DMS 273 (cell line): ENCODE measurements at regions not wholly inside any gene's neighbourhood (a gene's known extent, or its start where the extent isn't known, plus 50 kb on each side); places are given as distances from the start of the nearest gene placed in this dataset.

Experiments used
- DNase-seq: peaks from one replicate; lab custom pipeline; 2025; ENCODE audit not compliant: unreplicated experiment; lab: John Stamatoyannopoulos, UW

- no peak for DNase-seq
These were observed 462.6 kb downstream of the SLC4A3 start for GRCh38 chr2:220090050-220090449.

DNA sequence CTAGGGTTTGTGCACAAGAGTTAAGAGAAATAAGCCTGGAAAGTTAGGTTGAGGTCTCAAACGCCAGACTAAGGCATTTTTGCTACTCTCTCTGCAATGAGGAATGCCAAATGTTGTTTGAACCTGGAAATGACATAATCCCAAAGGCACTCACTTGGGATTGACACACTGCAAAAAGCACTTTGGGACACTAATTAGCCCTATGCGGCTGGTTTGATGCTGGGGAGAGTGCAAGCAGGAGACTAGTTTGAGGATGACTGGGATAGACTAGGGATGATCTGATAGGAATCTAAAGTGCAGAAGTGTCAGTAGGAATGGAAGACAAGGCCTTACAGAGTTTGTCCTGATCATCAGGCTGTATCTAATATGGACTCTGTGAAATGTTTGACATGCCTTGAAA, 469.0 kb downstream of the SLC4A3 start:
- DNase-seq = no peak

DNA sequence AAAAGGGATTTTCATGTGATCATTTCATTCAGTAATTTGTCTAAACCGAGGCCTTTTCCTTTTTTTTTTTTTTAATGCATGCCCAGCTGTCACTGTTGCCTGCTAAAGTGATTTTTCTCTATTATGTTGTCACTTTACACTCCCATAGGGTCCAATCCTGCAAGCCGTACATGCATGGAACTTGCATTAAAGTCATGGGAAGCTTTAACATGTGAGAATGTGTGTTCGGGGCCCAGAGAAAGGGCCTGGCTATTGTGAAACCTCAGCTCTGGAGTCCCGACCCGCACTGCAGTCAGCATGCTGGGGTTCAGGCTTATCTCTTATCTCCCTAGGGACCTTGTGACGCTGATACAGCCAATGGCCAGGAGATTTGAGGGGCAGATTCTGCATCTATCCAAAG, 474.6 kb downstream of the SLC4A3 start:
- no peak for DNase-seq

- DNase-seq = no peak
These were observed 476.2 kb downstream of the SLC4A3 start for GRCh38 chr2:220103596-220103995.

- peak; percentile 57 for DNase-seq
These were observed 477.5 kb downstream of the SLC4A3 start for GRCh38 chr2:220104871-220105351.

DNA sequence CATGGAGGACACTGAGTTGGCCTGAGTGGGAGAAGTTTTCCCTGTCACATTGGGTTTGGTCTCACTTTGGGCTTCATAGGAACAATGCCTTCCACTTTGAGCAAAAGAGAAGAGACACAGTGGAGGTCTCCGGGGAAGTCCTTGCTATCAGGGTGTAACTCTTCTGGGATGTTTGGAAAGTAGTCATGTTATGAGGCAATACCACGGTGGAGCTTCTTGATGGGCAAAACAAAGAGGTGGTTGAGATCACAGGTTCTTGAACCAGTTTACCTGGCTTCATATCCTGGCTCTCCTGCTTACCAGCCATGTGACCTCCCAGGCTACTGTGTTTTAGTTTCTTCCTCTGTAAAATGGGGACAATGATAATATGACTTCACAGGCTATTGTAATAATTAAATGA, 478.6 kb downstream of the SLC4A3 start:
- DNase-seq = no peak

DNA sequence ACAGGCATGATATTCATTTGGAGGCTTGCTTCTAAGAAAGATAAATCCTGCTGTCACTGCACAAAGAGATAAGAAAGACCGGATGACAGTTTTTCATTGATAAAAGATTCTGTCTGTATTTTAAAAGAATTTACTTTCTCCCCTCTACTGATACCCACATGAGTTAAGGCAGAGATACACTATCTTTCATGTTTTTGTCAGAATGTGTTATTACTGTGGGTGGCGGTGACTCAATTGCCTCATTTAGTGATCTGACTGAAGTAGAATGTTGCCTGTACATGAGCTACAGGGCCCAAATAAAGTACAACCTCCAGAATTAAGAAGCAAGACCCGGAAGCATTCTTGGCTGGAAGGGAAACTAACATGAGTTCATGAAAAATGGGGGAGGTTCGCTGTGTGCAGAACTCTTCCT, 480.0 kb downstream of the SLC4A3 start:
- no peak for DNase-seq

- DNase-seq = no peak
These were observed 487.0 kb downstream of the SLC4A3 start for GRCh38 chr2:220114443-220114842.

- peak; percentile 24 for DNase-seq
These were observed 489.6 kb downstream of the SLC4A3 start for GRCh38 chr2:220117025-220117424.

- DNase-seq = no peak
These were observed 492.6 kb downstream of the SLC4A3 start for GRCh38 chr2:220120041-220120440.

DNA sequence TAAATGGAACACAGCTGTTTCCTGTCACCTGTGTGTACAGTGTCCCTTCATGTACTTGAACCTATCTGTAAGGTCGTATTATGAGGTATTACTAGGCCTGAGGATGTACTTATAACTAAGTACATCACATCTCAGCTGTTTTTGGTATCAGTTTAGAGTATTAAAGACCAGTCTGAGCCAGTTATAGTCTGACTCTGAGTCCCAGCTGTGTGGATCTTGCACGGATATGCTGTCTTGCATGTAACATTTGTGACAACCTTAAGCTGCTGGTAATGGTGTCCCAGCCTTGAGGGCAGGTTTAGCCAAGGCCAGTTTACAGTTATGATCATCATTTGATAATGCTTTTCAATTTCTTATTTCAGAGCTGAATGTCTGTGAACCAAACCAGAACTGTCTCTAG, 496.3 kb downstream of the SLC4A3 start:
- no peak for DNase-seq

GRCh38 chr2:220125551-220125950, 498.1 kb downstream of the SLC4A3 start:
- no peak for DNase-seq

DNA sequence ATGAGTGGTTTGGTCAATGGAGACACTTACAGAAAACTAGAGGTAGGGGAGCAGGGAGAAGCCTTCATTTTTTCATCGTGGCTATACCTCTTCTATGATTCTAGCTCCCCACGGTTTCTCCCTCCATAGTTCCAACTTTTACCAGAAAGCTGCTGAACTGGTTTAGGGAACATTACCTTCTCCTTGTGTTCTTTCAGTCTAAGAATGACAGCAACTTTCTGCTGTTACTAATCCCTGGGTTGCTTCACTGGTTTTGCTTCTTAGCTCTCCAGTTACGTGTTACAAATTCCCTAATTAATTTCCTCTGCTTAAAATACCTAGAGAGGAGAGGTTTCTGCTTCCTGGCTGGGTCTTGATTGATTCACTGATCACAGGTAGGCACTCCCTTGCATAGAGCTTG, 499.9 kb downstream of the SLC4A3 start:
- DNase-seq = no peak

GRCh38 chr2:220127876-220128275, 500.4 kb downstream of the SLC4A3 start:
- no peak for DNase-seq

GRCh38 chr2:220129391-220129790, 502.0 kb downstream of the SLC4A3 start:
- no peak for DNase-seq

GRCh38 chr2:220134756-220135534, 507.5 kb downstream of the SLC4A3 start:
- no peak for DNase-seq

- DNase-seq = no peak
These were observed 515.9 kb downstream of the SLC4A3 start for GRCh38 chr2:220143336-220143735.

GRCh38 chr2:220144411-220144810, 517.0 kb downstream of the SLC4A3 start:
- no peak for DNase-seq

- no peak for DNase-seq
These were observed 520.0 kb downstream of the SLC4A3 start for GRCh38 chr2:220147161-220148038.

GRCh38 chr2:220148471-220149248, 521.2 kb downstream of the SLC4A3 start:
- DNase-seq = no peak

- no peak for DNase-seq
These were observed 523.9 kb downstream of the SLC4A3 start for GRCh38 chr2:220151341-220151740.
